GM12872 (cell line): ENCODE measurements at regions not wholly inside any gene's neighbourhood (a gene's known extent, or its start where the extent isn't known, plus 50 kb on each side); places are given as distances from the start of the nearest gene placed in this dataset.

Experiments
- CTCF ChIP-seq: IDR thresholded peaks from 3 replicates; pipeline ENCODE4 v1.5.1; 2011; ENCODE audit warnings: low read depth, mild to moderate bottlenecking, low read length, moderate library complexity; ENCODE audit not compliant: insufficient read depth

- no peak for TF ChIP-seq CTCF
These were observed 163.9 kb upstream of the RASA1 start for GRCh38 chr5:87103616-87104287.

GRCh38 chr5:87105577-87105976, 162.1 kb upstream of the RASA1 start:
- no peak for TF ChIP-seq CTCF

- no peak for TF ChIP-seq CTCF
These were observed 157.9 kb upstream of the RASA1 start for GRCh38 chr5:87109746-87110145.

- no peak for TF ChIP-seq CTCF
These were observed 157.0 kb upstream of the RASA1 start for GRCh38 chr5:87110721-87111120.

GRCh38 chr5:87113861-87114260, 153.8 kb upstream of the RASA1 start:
- TF ChIP-seq CTCF = no peak

- TF ChIP-seq CTCF = no peak
These were observed 153.1 kb upstream of the RASA1 start for GRCh38 chr5:87114631-87115030.

- TF ChIP-seq CTCF = no peak
These were observed 151.8 kb upstream of the RASA1 start for GRCh38 chr5:87115839-87116364.
